SK-N-SH (cell line): ENCODE measurements at regions not wholly inside any gene's neighbourhood (a gene's known extent, or its start where the extent isn't known, plus 50 kb on each side); places are given as distances from the start of the nearest gene placed in this dataset.

Experiments used
- EP300 ChIP-seq, 2 experiments: IDR thresholded peaks; 2 replicates each; pipeline versions ENCODE4 v1.4.0 to v1.6.1; 2012; ENCODE audit warnings: borderline replicate concordance in 1 of 2, low read depth in 1 of 2, low read length in 1 of 2
- JUND ChIP-seq: IDR thresholded peaks from 2 replicates; pipeline ENCODE4 v1.4.0; 2012
- POLR2AphosphoS5 ChIP-seq: IDR thresholded peaks from 2 replicates; pipeline ENCODE4 v1.6.1; 2012; ENCODE audit warnings: low read depth, low read length
- RXRA ChIP-seq: IDR thresholded peaks from 2 replicates; pipeline ENCODE4 v1.4.0; 2012; ENCODE audit warnings: low read depth, mild to moderate bottlenecking, borderline replicate concordance
- TCF12 ChIP-seq: IDR thresholded peaks from 2 replicates; pipeline ENCODE4 v1.4.0; 2012
- TF ChIP-seq, protein P1 (sequence below): fragments of 150-350 bp; IDR thresholded peaks from 2 replicates; pipeline ENCODE4 v1.6.1; 2016; ENCODE audit warnings: mild to moderate bottlenecking, low read depth, low read length
- TF ChIP-seq, protein P2 (sequence below): IDR thresholded peaks from 2 replicates; pipeline ENCODE4 v1.6.1; 2012; ENCODE audit warnings: mild to moderate bottlenecking, low read depth, low read length, moderate library complexity

GRCh38 chr7:46576950-46577349 lies 655.9 kb upstream of the IGFBP3 start:
- no peak for TF ChIP-seq JUND
- no peak for TF ChIP-seq RXRA
- TF ChIP-seq EP300 (IDR thresholded peaks at IDR 0.05; ENCODE audit: borderline replicate concordance in 1 of 2, low read depth in 1 of 2, low read length in 1 of 2): no peak
- TF ChIP-seq, protein P1, sequence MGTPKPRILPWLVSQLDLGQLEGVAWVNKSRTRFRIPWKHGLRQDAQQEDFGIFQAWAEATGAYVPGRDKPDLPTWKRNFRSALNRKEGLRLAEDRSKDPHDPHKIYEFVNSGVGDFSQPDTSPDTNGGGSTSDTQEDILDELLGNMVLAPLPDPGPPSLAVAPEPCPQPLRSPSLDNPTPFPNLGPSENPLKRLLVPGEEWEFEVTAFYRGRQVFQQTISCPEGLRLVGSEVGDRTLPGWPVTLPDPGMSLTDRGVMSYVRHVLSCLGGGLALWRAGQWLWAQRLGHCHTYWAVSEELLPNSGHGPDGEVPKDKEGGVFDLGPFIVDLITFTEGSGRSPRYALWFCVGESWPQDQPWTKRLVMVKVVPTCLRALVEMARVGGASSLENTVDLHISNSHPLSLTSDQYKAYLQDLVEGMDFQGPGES: no peak
- no peak for TF ChIP-seq POLR2AphosphoS5
- TF ChIP-seq, protein P2, sequence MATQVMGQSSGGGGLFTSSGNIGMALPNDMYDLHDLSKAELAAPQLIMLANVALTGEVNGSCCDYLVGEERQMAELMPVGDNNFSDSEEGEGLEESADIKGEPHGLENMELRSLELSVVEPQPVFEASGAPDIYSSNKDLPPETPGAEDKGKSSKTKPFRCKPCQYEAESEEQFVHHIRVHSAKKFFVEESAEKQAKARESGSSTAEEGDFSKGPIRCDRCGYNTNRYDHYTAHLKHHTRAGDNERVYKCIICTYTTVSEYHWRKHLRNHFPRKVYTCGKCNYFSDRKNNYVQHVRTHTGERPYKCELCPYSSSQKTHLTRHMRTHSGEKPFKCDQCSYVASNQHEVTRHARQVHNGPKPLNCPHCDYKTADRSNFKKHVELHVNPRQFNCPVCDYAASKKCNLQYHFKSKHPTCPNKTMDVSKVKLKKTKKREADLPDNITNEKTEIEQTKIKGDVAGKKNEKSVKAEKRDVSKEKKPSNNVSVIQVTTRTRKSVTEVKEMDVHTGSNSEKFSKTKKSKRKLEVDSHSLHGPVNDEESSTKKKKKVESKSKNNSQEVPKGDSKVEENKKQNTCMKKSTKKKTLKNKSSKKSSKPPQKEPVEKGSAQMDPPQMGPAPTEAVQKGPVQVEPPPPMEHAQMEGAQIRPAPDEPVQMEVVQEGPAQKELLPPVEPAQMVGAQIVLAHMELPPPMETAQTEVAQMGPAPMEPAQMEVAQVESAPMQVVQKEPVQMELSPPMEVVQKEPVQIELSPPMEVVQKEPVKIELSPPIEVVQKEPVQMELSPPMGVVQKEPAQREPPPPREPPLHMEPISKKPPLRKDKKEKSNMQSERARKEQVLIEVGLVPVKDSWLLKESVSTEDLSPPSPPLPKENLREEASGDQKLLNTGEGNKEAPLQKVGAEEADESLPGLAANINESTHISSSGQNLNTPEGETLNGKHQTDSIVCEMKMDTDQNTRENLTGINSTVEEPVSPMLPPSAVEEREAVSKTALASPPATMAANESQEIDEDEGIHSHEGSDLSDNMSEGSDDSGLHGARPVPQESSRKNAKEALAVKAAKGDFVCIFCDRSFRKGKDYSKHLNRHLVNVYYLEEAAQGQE: no peak
- no peak for TF ChIP-seq TCF12
